Activated CD4-positive, alpha-beta memory T cell treated with anti-CD3 and anti-CD28 coated beads for 36 hours (primary cell): ENCODE measurements at regions not wholly inside any gene's neighbourhood (a gene's known extent, or its start where the extent isn't known, plus 50 kb on each side); places are given as distances from the start of the nearest gene placed in this dataset.

Experiments
- CTCF ChIA-PET: fragments of 350-600 bp; sonication (Branson Sonifier 250); formaldehyde crosslinking; loops from one replicate; lab custom pipeline; 2021; ENCODE audit warnings: antibody characterized with exemption, inconsistent platforms; lab: Charles Lee
- POLR2A ChIA-PET: fragments of 350-600 bp; sonication (Branson Sonifier 250); formaldehyde crosslinking; loops from one replicate; lab custom pipeline; 2021; ENCODE audit warnings: antibody characterized with exemption; lab: Charles Lee
- DNase-seq: peaks from one replicate; pipeline ENCODE4 v3.0.0-alpha.2; 2020
- H3K27ac Mint-ChIP-seq: one replicate; pipeline ENCODE4 v1.8.0; 2021; ENCODE audit warnings: mixed read lengths
- H3K27me3 Mint-ChIP-seq: one replicate; pipeline ENCODE4 v1.8.0; 2021; ENCODE audit warnings: mixed read lengths
- H3K36me3 Mint-ChIP-seq: one replicate; pipeline ENCODE4 v1.8.0; 2021; ENCODE audit warnings: mixed read lengths
- H3K4me1 Mint-ChIP-seq: one replicate; pipeline ENCODE4 v1.8.0; 2021; ENCODE audit warnings: low read depth, mixed read lengths
- H3K4me3 Mint-ChIP-seq: one replicate; pipeline ENCODE4 v1.8.0; 2021; ENCODE audit warnings: mild to moderate bottlenecking, mixed read lengths
- H3K9me3 Mint-ChIP-seq: one replicate; pipeline ENCODE4 v1.8.0; 2021; ENCODE audit warnings: mixed read lengths
- intact Hi-C: fragments of 100-400 bp; cut with micrococcal nuclease; formaldehyde crosslinking; loops from one replicate; pipeline ENCODE4 v1.15.1; 2023

- no peak for DNase-seq
- Mint-ChIP-seq H3K27ac (no peak overlapping the region), H3K36me3 (no peaks in the 10 kb centered on the region), H3K27me3 (no peaks in the 10 kb centered on the region), H3K4me3 (no peak overlapping the region), H3K9me3 (peaks cover 2% of the 10 kb centered on the region), H3K4me1 (peaks cover 24% of the 10 kb centered on the region)
- intact Hi-C loops, result loop anchor here (1.0 to 2.0 kb wide), 2 partner anchors 75 to 142 kb away; no protein-coding TSS in a partner anchor
- CTCF ChIA-PET, result no interaction called here
- POLR2A ChIA-PET, result interaction anchor here (0.6 kb wide), 1 partner anchor 1496 kb away, joined by 3 read pairs; no protein-coding TSS in a partner anchor
Observed at GRCh38 chr3:177928172-177928873, 607.9 kb upstream of the KCNMB2 start.

DNA sequence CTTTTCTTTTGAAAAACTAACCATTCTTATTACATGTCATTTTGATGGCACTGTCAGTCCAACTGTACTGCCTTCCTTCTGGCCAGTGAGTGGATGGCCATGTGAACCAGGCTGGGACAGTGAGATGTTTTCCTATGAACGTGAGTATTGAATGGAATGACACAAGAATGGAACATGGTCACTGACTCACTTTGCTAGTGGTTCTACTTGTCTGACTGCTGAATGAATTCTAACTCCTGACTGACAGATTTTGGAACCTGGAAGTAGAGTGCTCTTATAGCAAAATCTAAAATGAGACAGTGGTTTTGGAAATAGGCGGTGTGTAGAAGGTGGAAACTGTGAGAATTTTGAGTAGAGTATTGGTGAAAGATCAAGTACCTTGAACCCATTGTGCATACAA is 606.9 kb upstream of the KCNMB2 start:
- Mint-ChIP-seq H3K9me3 (no peaks in the 10 kb centered on the region), H3K27ac (no peak overlapping the region), H3K36me3 (no peaks in the 10 kb centered on the region), H3K4me3 (no peak overlapping the region), H3K4me1 (peaks cover 24% of the 10 kb centered on the region), H3K27me3 (no peaks in the 10 kb centered on the region)
- ChIA-PET CTCF (no interaction called here), POLR2A (interaction anchor here (0.6 kb wide), 1 partner anchor 12 kb away, joined by 3 read pairs; no protein-coding TSS in a partner anchor)
- DNase-seq, result no peak
- intact Hi-C loops, result loop anchor here (1.0 to 2.0 kb wide), 2 partner anchors 47 to 143 kb away; no protein-coding TSS in a partner anchor

GRCh38 chr3:177930771-177931170 is 605.5 kb upstream of the KCNMB2 start:
- CTCF ChIA-PET, result no interaction called here
- Mint-ChIP-seq H3K27ac (no peak overlapping the region), H3K36me3 (no peaks in the 10 kb centered on the region), H3K4me1 (peaks cover 24% of the 10 kb centered on the region), H3K9me3 (no peaks in the 10 kb centered on the region), H3K4me3 (no peak overlapping the region), H3K27me3 (no peaks in the 10 kb centered on the region)
- no peak for DNase-seq
- intact Hi-C loops, result no loop called here
- POLR2A ChIA-PET, result interaction anchor here (0.6 kb wide), 1 partner anchor 851 kb away, joined by 3 read pairs; no protein-coding TSS in a partner anchor

DNA sequence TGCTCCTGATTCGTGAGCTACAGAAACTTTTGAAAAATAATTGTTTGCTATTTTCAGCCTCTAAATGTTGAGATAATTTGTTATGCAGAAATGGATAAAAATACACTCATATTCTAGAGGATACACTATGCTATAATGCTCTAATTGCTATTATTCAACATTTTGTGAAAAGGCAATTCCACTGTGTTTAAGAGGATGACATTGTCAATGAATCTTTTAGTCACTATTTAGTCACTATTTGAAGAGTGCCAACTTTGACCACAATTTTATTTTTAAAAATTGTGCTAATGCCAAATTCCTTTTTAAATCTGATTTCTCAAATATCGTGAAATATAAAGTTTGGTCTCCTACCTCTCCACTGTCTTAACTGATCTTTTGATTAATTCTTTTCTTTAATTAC is 604.9 kb upstream of the KCNMB2 start:
- H3K9me3 Mint-ChIP-seq, result no peaks in the 10 kb centered on the region
- H3K36me3 Mint-ChIP-seq, result no peaks in the 10 kb centered on the region
- H3K4me3 Mint-ChIP-seq, result no peak overlapping the region
- H3K27ac Mint-ChIP-seq, result no peak overlapping the region
- ChIA-PET POLR2A (no interaction called here), CTCF (no interaction called here)
- intact Hi-C loops, result no loop called here
- peaks cover 24% of the 10 kb centered on the region for H3K4me1 Mint-ChIP-seq
- no peaks in the 10 kb centered on the region for H3K27me3 Mint-ChIP-seq
- no peak for DNase-seq

DNA sequence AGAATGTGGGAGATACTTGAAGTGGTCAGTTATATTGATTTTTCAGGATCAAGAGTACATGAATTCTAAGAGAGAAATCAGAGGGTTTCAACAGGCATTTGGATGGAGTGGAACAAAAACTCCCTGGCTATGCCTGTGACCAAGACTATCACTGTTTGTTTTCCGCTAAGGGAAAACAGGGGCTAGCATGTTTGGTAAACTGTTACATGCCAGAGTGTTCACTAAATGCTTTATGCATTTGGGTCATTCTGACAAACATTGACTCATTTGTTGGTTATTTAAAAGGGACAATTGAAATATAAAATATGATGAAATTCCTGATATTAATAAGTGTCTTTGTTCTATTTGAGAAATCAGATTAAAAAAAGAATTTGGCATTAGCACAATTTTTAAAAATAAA is 603.9 kb upstream of the KCNMB2 start:
- H3K36me3 Mint-ChIP-seq, result no peaks in the 10 kb centered on the region
- H3K4me1 Mint-ChIP-seq, result peaks cover 24% of the 10 kb centered on the region
- ChIA-PET POLR2A (no interaction called here), CTCF (interaction anchor here (1.1 kb wide), 1 partner anchor 24 kb away, joined by 3 read pairs; no protein-coding TSS in a partner anchor)
- H3K4me3 Mint-ChIP-seq, result no peak overlapping the region
- H3K27me3 Mint-ChIP-seq, result peaks cover 2% of the 10 kb centered on the region
- H3K9me3 Mint-ChIP-seq, result no peaks in the 10 kb centered on the region
- H3K27ac Mint-ChIP-seq, result no peak overlapping the region
- no peak for DNase-seq
- intact Hi-C loops, result no loop called here

DNA sequence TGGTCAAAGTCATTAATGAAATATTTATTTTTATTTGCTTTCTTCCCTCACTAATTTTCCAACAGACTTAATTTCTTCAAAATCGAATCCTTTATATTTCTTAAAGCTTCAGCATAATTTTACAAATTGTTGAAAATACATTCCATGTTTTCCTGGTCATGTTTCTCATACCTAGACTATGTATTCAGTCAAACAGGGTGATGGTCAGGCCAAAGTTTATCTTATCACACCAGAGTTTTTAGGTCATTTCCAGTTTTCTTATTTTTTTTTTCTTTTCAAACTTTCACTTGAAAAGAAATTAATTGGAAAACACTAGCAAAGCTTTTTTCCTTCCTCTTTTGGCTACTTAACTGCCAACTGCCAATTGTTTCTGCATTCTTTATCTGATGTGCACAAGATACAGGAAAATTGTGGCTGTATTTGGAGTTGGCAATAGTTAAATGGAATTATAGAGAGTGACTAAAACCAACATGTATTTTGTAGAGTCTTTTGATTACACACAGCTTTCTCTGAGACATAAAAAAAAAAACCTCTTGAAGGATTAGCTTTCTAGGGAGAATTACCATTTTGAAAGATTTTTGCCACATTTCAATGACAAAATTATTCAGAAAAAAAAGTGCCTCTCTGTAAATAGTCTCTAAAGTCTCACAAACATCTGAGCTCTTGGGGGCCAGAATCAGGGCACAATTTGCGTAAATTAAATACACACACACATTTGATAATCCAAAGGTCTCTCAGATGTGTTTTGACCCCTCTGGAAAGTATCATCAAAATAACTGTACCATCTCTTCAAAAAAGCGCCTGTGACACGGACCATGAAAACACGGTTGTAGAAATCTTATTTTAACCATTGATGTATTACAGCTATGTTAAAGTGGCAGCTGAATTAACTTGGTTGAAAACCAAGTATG is 603.2 kb upstream of the KCNMB2 start:
- H3K4me1 Mint-ChIP-seq, result peaks cover 19% of the 10 kb centered on the region
- ChIA-PET CTCF (interaction anchor here (1.1 kb wide), 1 partner anchor 24 kb away, joined by 3 read pairs; no protein-coding TSS in a partner anchor), POLR2A (no interaction called here)
- no peak for DNase-seq
- no peak overlapping the region for H3K4me3 Mint-ChIP-seq
- peaks cover 2% of the 10 kb centered on the region for H3K27me3 Mint-ChIP-seq
- H3K36me3 Mint-ChIP-seq, result no peaks in the 10 kb centered on the region
- intact Hi-C loops, result no loop called here
- H3K27ac Mint-ChIP-seq, result no peak overlapping the region
- no peaks in the 10 kb centered on the region for H3K9me3 Mint-ChIP-seq

GRCh38 chr3:177934001-177934891 is 602.0 kb upstream of the KCNMB2 start:
- Mint-ChIP-seq H3K4me1 (peaks cover 7% of the 10 kb centered on the region), H3K4me3 (no peak overlapping the region), H3K27me3 (peaks cover 2% of the 10 kb centered on the region), H3K36me3 (no peaks in the 10 kb centered on the region), H3K9me3 (no peaks in the 10 kb centered on the region), H3K27ac (peak overlapping the region; percentile 18)
- intact Hi-C loops, result no loop called here
- CTCF ChIA-PET, result no interaction called here
- no peak for DNase-seq
- POLR2A ChIA-PET, result no interaction called here

GRCh38 chr3:177935047-177935446 is 601.2 kb upstream of the KCNMB2 start:
- intact Hi-C loops, result no loop called here
- H3K27ac Mint-ChIP-seq, result no peak overlapping the region
- no peaks in the 10 kb centered on the region for H3K4me1 Mint-ChIP-seq
- H3K9me3 Mint-ChIP-seq, result no peaks in the 10 kb centered on the region
- no peaks in the 10 kb centered on the region for H3K36me3 Mint-ChIP-seq
- peaks cover 2% of the 10 kb centered on the region for H3K27me3 Mint-ChIP-seq
- POLR2A ChIA-PET, result no interaction called here
- CTCF ChIA-PET, result no interaction called here
- H3K4me3 Mint-ChIP-seq, result no peak overlapping the region
- DNase-seq, result no peak

GRCh38 chr3:177936721-177937120 is 599.5 kb upstream of the KCNMB2 start:
- CTCF ChIA-PET, result no interaction called here
- POLR2A ChIA-PET, result no interaction called here
- Mint-ChIP-seq H3K27ac (no peak overlapping the region), H3K36me3 (no peaks in the 10 kb centered on the region), H3K9me3 (no peaks in the 10 kb centered on the region), H3K27me3 (peaks cover 2% of the 10 kb centered on the region), H3K4me3 (no peak overlapping the region), H3K4me1 (no peaks in the 10 kb centered on the region)
- intact Hi-C loops, result no loop called here
- no peak for DNase-seq

- ChIA-PET CTCF (no interaction called here), POLR2A (no interaction called here)
- Mint-ChIP-seq H3K4me3 (no peak overlapping the region), H3K27ac (no peak overlapping the region), H3K9me3 (no peaks in the 10 kb centered on the region), H3K27me3 (no peaks in the 10 kb centered on the region), H3K36me3 (peaks cover 4% of the 10 kb centered on the region), H3K4me1 (peaks cover 21% of the 10 kb centered on the region)
- intact Hi-C loops, result no loop called here
- DNase-seq, result no peak
Observed at GRCh38 chr3:177942911-177943310, 593.3 kb upstream of the KCNMB2 start.

DNA sequence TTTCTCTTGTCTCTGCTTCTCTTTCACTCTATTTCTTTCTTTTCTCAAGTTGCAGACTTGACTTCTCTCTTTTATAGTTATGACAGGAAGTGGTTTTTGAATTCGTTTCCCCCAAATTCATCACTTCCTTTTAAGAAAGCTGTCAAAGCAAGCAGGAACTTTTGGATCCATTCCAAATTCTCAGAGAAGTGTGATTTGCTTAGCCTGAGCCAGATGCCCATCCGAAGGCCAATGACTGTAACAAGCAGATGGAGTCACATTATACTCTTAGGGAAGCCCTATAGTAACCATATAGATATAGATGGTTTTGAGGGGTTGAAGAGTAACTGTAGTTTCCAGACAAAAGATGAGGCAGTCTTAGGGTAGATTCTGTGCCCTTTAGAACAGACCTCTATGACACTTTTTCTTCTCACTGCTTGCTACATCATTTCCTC is 592.0 kb upstream of the KCNMB2 start:
- Mint-ChIP-seq H3K9me3 (no peaks in the 10 kb centered on the region), H3K27me3 (no peaks in the 10 kb centered on the region), H3K4me3 (no peak overlapping the region), H3K4me1 (peaks cover 21% of the 10 kb centered on the region), H3K36me3 (peaks cover 4% of the 10 kb centered on the region), H3K27ac (peak overlapping the region; percentile 67)
- POLR2A ChIA-PET, result no interaction called here
- CTCF ChIA-PET, result no interaction called here
- intact Hi-C loops, result no loop called here
- DNase-seq, result peak; percentile 13
